Fibroblast of lung (primary cell): ENCODE measurements at regions not wholly inside any gene's neighbourhood (a gene's known extent, or its start where the extent isn't known, plus 50 kb on each side); places are given as distances from the start of the nearest gene placed in this dataset.

Source experiments
- DNase-seq, 2 donors: peaks; one replicate each; pipeline versions ENCODE4 v3.0.0 to v3.0.0-alpha.2; 2010; ENCODE audit warnings: low read depth in 2 of 2
- H2AFZ ChIP-seq: 2 replicates; pipeline ENCODE4 v1.5.1; 2012; ENCODE audit warnings: low read length, control low read depth, inconsistent platforms
- H3K27ac ChIP-seq: 2 replicates; pipeline ENCODE4 v1.5.1; 2011; ENCODE audit warnings: low read length, control low read depth; ENCODE audit not compliant: insufficient read depth
- H3K27me3 ChIP-seq: 2 replicates; pipeline ENCODE4 v1.5.1; 2011; ENCODE audit warnings: mild to moderate bottlenecking, low read length; ENCODE audit not compliant: control insufficient read depth, insufficient read depth
- H3K36me3 ChIP-seq: 2 replicates; pipeline ENCODE4 v1.5.1; 2011; ENCODE audit warnings: low read length; ENCODE audit not compliant: control insufficient read depth, insufficient read depth
- H3K4me1 ChIP-seq: 2 replicates; pipeline ENCODE4 v1.5.1; 2011; ENCODE audit warnings: low read length; ENCODE audit not compliant: control insufficient read depth, insufficient read depth; ENCODE audit errors: extremely low read depth
- H3K4me2 ChIP-seq: 2 replicates; pipeline ENCODE4 v1.5.1; 2011; ENCODE audit warnings: low read length, control low read depth; ENCODE audit not compliant: insufficient read depth; ENCODE audit errors: extremely low read depth
- H3K4me3 ChIP-seq, 4 experiments: fragments of 200-600 bp in 1 of 4; sonication (generic) in 1 of 4; replicated peaks in 1 of 4; 2 replicates each; pipeline ENCODE4 v1.5.1; 2011 to 2016; ENCODE audit warnings: low read length in 4 of 4, low read depth in 3 of 4, mild to moderate bottlenecking in 3 of 4, control low read depth in 2 of 4, inconsistent platforms in 1 of 4, mixed read lengths in 1 of 4; ENCODE audit not compliant: insufficient read depth in 1 of 4; ENCODE audit errors: control extremely low read depth in 1 of 4
- H3K79me2 ChIP-seq: 2 replicates; pipeline ENCODE4 v1.5.1; 2012; ENCODE audit warnings: mild to moderate bottlenecking, low read length, inconsistent platforms; ENCODE audit not compliant: control insufficient read depth, insufficient read depth
- H3K9ac ChIP-seq: 2 replicates; pipeline ENCODE4 v1.5.1; 2011; ENCODE audit warnings: mild to moderate bottlenecking, low read length, control low read depth; ENCODE audit not compliant: insufficient read depth
- H3K9me3 ChIP-seq: 2 replicates; pipeline ENCODE4 v1.5.1; 2012; ENCODE audit warnings: low read depth, low read length; ENCODE audit not compliant: control insufficient read depth, insufficient read depth
- H4K20me1 ChIP-seq: 2 replicates; pipeline ENCODE4 v1.5.1; 2011; ENCODE audit warnings: low read length; ENCODE audit not compliant: control insufficient read depth, insufficient read depth; ENCODE audit errors: extremely low read depth
- CTCF ChIP-seq, 2 donors: IDR thresholded peaks in 1 of 2; conservative IDR thresholded peaks in 1 of 2; 1 replicate in 1 of 2; 2 replicates in 1 of 2; pipeline ENCODE4 v1.5.1; 2011 to 2012; ENCODE audit warnings: low read length in 2 of 2, control low read depth in 1 of 2, inconsistent platforms in 1 of 2, low read depth in 1 of 2, mild to moderate bottlenecking in 1 of 2
- EZH2 ChIP-seq: IDR thresholded peaks from 2 replicates; pipeline ENCODE4 v1.5.1; 2012; ENCODE audit warnings: low read length, control low read depth, mild to moderate bottlenecking; ENCODE audit errors: missing control alignments

- Histone ChIP-seq H3K9me3 (no peaks in the 10 kb centered on the region), H3K27ac (no peak overlapping the region), H2AFZ (no peak overlapping the region), H3K4me1 (peaks cover 4% of the 10 kb centered on the region), H3K79me2 (no peaks in the 10 kb centered on the region), H3K4me3 (no peak overlapping the region), H3K36me3 (no peaks in the 10 kb centered on the region), H3K4me2 (no peak overlapping the region), H3K27me3 (no peaks in the 10 kb centered on the region), H3K9ac (no peak overlapping the region), H4K20me1 (no peaks in the 10 kb centered on the region)
- DNase-seq, result no peak
- TF ChIP-seq EZH2 (no peak), CTCF (conservative IDR thresholded peaks at IDR 0.05 in 1 of 2, IDR thresholded peaks at IDR 0.05 in 1 of 2; ENCODE audit: low read depth in 1 of 2, low read length in 2 of 2) (no peak)
Observed at GRCh38 chr13:80010286-80010831, 330.6 kb downstream of the SPRY2 start.

- H3K4me1 ChIP-seq, result peaks cover 4% of the 10 kb centered on the region
- no peak overlapping the region for H3K9ac ChIP-seq
- no peaks in the 10 kb centered on the region for H3K36me3 ChIP-seq
- no peak overlapping the region for H3K4me3 ChIP-seq
- H3K27me3 ChIP-seq, result no peaks in the 10 kb centered on the region
- H3K79me2 ChIP-seq, result no peaks in the 10 kb centered on the region
- H3K4me2 ChIP-seq, result no peak overlapping the region
- H3K9me3 ChIP-seq, result no peaks in the 10 kb centered on the region
- no peak for TF ChIP-seq CTCF (conservative IDR thresholded peaks at IDR 0.05 in 1 of 2, IDR thresholded peaks at IDR 0.05 in 1 of 2; ENCODE audit: low read depth in 1 of 2, low read length in 2 of 2)
- no peak for TF ChIP-seq EZH2
- H3K27ac ChIP-seq, result no peak overlapping the region
- H4K20me1 ChIP-seq, result no peaks in the 10 kb centered on the region
- H2AFZ ChIP-seq, result no peak overlapping the region
- DNase-seq, result no peak
Observed at GRCh38 chr13:80009760-80010159, 331.2 kb downstream of the SPRY2 start.

- H3K4me2 ChIP-seq, result no peak overlapping the region
- H3K27ac ChIP-seq, result no peak overlapping the region
- no peaks in the 10 kb centered on the region for H3K4me1 ChIP-seq
- H3K4me3 ChIP-seq, result no peak overlapping the region
- no peaks in the 10 kb centered on the region for H3K9me3 ChIP-seq
- H4K20me1 ChIP-seq, result no peaks in the 10 kb centered on the region
- DNase-seq, result no peak
- H3K27me3 ChIP-seq, result no peaks in the 10 kb centered on the region
- no peak for TF ChIP-seq EZH2
- no peak for TF ChIP-seq CTCF (conservative IDR thresholded peaks at IDR 0.05 in 1 of 2, IDR thresholded peaks at IDR 0.05 in 1 of 2; ENCODE audit: low read depth in 1 of 2, low read length in 2 of 2)
- no peak overlapping the region for H2AFZ ChIP-seq
- no peak overlapping the region for H3K9ac ChIP-seq
- H3K79me2 ChIP-seq, result no peaks in the 10 kb centered on the region
- no peaks in the 10 kb centered on the region for H3K36me3 ChIP-seq
Observed at GRCh38 chr13:80006940-80007339, 334.0 kb downstream of the SPRY2 start.
